C4-2B (cell line): ENCODE measurements at regions not wholly inside any gene's neighbourhood (a gene's known extent, or its start where the extent isn't known, plus 50 kb on each side); places are given as distances from the start of the nearest gene placed in this dataset.

Source experiments
- ZFX ChIP-seq: fragments of 450-650 bp; IDR thresholded peaks from 2 replicates; pipeline ENCODE4 v1.6.1; 2017
- TF ChIP-seq, protein P1 (sequence below): fragments of 450-650 bp; conservative IDR thresholded peaks from 2 replicates; pipeline ENCODE4 v1.5.1; 2017; ENCODE audit warnings: mild to moderate bottlenecking

DNA sequence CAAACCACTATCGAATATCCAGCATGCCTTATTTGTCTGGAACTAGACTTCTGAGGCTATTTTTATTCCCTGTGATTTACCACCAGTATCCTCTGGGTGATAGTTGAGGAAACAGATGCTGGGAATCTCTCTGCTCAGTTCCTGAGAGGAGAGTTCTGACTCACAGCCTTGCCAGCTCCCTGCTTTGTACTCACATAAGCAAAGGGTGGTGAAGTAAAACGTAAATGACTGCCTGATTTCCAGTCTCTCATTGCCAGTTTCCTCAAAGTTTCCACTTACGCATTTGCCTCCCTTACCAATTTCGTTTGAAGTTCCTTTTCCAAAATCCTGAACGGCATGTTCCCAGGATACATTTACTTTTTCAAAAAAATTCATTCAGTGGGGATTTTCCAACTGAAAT lies 69.2 kb upstream of the HNRNPA3 start:
- TF ChIP-seq, protein P1, sequence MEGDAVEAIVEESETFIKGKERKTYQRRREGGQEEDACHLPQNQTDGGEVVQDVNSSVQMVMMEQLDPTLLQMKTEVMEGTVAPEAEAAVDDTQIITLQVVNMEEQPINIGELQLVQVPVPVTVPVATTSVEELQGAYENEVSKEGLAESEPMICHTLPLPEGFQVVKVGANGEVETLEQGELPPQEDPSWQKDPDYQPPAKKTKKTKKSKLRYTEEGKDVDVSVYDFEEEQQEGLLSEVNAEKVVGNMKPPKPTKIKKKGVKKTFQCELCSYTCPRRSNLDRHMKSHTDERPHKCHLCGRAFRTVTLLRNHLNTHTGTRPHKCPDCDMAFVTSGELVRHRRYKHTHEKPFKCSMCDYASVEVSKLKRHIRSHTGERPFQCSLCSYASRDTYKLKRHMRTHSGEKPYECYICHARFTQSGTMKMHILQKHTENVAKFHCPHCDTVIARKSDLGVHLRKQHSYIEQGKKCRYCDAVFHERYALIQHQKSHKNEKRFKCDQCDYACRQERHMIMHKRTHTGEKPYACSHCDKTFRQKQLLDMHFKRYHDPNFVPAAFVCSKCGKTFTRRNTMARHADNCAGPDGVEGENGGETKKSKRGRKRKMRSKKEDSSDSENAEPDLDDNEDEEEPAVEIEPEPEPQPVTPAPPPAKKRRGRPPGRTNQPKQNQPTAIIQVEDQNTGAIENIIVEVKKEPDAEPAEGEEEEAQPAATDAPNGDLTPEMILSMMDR, result no peak
- no peak for TF ChIP-seq ZFX
